ENCODE measurements at regions not wholly inside any gene's neighbourhood (a gene's known extent, or its start where the extent isn't known, plus 50 kb on each side); places are given as distances from the start of the nearest gene placed in this dataset.
A peak's percentile ranks its signal among the peaks of the same experiment; 100 is the strongest.
"Not testable (repeated sequence)": the region's sequence is repeated elsewhere in the genome, so short reads cannot be mapped to it uniquely, and the experiment has no call there.

- DNase-seq: no peak
Measured at GRCh38 chrX:9271789-9272525, 192.9 kb upstream of the TBL1X start.

DNA sequence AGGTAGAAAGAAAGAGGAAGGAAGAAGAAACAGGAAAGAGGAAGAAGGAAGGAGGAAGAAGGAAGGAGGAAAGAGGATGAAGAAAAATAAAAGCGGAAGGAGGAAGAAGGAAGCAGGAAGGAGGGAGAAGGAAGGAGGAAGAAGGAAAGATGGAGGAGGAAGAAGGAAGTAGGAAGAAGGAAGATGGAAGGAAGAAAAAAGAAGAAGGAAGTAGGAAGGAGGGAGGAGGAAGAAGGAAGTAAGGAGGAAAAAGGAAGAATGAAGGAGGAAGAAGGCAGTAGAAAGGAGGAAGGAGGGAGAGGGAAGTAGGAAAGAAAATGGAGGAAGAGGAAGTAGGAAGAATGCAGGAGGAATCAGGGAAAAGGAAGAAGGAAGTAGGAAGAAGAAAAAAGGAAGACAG, 191.1 kb upstream of the TBL1X start:
- DNase-seq: no peak

DNA sequence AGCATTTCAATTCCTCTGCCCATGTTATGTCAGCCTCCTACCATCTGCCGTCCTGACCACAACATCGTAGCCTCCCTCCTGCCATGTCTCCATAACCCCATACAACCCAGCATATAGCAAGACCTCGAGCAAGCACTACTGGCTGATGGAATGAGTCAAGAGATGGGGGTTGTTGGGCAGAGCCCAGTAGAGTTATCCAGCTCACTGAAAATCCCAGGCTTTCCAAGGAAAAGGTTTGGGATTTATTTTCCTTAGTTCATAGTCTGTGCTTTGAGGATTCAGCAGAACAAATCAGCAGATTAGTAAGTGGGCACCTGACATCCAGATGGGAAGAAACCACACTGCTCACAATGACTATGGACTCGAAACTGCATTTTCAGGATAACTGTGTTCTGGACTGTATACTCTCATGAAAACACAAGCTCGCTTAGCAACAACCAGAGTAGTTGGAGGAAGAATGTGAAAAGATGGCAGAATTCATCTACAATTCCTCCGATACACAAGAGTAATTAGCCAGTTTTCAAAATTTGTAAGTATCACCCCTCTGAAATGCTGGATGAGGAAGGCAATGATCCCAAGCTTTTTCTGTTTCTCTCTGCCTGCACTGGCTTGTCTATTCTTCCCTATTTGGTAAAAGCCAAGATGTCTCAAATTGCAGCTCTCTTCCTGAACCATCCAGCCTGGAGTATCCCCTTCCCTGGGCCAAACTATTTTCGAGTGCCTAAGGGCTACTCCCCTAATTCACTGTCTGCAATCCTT, 186.2 kb upstream of the TBL1X start:
- DNase-seq: no peak

DNA sequence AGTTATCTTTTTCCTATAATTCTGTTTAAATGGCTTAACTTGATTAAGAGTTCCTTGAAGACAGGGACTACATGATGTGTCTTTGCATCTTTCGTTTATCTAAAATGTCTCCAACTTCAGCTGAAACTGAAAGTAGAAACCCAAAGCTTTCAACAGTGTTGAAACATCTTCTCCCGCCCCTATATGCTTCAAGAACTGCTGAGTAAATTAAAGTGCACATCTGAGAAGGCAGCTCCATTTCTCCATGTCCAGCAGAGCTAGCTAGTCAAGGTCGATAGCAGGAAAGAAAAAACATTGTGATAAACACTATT, 185.7 kb upstream of the TBL1X start:
- no peak for DNase-seq

DNA sequence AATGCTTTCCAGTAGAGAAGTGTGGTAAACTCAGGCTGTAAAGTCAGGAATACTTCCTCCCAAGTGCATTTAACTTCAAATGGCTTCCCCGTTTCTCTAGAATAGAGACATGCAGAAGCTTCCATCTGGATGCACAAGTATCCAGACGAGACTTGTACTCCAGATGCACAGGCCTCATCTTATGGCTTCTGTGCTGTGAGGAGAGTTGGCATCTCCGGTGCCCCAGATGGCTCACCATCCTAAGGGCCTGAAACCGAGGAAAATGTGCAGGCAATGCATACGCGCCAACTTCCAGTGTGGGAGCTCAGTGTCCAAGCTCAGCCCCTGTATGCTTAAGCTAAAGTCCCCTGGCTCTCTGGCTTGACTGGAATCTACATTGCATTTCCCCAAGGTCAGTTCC, 184.0 kb upstream of the TBL1X start:
- DNase-seq: no peak

DNA sequence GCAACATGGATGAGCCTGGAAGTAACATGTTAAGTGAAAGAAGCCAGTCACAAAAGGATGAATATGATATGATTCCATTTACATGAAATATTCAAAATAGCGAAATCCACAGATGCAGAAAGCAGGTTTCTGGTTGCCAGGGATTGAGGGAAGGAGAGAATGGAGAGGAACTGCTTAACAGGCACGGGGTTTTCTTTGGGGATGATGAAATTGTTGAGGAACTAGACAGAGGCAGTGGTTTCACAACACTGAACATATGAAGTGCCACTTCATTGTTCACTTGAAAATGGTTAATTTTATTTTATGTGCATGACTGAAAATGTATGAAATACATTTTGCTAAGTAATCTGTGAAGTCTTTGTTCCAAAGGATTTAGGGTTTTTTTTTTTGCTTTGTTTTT, 182.5 kb upstream of the TBL1X start:
- no peak for DNase-seq

DNA sequence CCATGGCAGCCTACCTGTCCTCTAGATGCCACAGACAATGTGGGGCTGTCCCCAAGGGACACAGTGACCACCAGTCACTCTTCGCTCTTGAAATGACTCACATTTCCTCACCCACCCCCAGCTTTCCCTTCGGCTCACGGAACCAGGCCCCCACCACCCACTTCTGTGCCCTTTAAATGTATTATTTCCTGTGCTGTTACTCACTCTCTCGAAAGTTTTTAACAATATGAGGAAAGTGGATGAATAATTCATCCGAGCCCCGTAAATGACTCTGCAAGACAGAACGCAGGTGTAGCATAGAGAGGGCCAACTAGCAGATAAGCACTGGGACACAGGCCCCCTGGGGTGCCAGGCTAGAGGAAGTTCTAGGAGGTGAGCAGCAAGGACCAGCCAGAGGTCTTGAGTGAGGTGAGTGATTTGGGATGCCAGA, 179.5 kb upstream of the TBL1X start:
- DNase-seq: no peak

DNA sequence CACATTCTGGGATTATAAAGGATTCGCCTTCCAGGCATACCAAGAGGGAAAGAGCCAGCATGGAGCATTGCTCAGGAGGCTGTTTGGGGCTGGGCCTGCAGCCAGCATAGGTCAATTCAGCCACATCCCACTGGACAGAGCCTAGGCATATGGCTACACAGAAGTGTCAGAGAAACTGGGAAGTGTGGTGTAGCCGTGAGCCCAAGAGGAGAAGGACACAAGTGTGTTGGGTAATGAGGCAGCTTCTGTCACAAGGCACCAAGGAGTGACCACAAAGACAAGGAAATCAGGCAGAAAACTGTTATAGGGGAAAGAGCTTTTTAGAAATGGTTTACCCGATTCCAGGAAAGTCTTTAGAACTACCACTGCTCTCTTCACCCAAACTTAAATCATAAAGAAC, 178.6 kb upstream of the TBL1X start:
- DNase-seq: no peak

DNA sequence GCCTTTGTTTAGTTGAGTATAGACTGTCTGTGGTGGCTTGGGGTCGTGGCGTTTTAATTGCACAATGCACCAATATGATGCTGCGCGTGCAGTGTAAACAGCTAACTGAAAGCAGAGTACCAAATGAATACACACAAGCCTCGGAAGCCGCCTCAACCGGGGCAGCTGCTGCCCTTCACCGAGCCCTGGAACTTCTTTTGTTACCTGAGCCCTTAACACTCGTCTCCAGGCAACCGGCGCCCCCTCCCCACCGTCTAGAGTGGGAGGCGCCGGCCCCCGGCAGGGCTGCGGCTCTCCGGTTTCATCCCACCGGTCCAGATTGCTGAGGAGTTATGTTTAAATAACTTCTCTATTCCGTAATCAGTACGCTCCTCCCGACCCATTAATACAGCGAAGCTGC, 173.2 kb upstream of the TBL1X start:
- DNase-seq: no peak

DNA sequence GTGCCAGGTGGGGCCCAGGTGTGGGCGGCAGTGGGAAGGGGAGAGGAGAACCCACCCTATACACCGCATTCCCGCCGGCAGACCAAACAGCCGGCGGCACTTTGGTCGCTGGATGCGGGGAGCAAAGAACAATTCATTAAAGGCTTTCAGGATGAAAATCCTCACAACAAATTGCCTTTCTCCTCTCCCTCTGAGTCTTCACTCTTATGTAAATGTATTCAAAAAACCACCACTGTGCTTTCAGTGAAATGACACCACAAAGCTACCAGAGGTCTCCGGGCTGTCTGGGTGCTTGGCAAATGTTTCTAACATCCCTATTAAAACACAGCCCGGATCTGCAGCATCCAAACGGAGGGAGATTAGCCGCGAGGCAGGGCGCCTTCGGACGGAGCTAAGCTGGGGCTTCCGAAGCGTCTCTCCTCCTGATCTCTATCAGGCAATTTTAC, 171.8 kb upstream of the TBL1X start:
- no peak for DNase-seq

DNA sequence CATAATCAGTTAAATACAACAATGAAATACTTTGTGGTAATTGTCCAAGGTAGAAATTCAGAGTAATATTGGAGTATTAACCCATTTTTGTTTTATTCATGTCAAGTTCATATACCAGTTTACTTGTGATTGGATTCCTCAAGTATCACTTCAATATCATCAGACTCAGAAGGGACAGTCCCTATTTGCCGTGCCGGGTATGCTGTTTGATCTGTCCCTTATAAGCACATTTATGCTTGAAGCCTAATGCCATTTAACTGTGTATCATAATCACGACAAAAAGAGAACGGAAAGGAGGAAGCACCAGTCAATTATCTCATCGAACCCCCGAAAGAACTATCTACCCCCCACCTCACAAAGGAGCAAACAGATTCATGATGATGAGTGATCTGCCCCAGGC, 171.0 kb upstream of the TBL1X start:
- no peak for DNase-seq

GRCh38 chrX:9295551-9295950, 169.3 kb upstream of the TBL1X start:
- no peak for DNase-seq

- DNase-seq: no peak
Measured at GRCh38 chrX:9298221-9298620, 166.6 kb upstream of the TBL1X start.

DNA sequence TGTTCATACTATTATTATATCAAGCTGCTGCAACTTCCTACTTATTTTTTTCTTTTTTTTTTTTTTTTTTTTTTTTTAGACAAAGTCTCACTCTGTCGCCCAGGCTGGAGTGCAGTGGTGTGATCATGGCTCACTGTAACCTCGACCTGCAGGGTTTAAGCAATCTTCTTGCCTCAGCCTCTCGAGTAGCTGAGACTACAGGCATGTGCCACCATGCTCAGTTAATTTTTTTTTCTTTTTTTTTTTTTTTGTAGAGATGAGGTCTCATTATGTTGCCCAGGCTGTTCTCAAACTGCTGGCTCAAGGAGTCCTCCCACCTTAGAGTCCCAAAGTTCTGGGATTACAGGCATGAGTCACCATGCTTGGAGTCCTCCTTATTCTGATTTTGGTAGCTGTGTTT, 165.2 kb upstream of the TBL1X start:
- not testable (repeated sequence) for DNase-seq

GRCh38 chrX:9301836-9302235, 163.0 kb upstream of the TBL1X start:
- DNase-seq: no peak

DNA sequence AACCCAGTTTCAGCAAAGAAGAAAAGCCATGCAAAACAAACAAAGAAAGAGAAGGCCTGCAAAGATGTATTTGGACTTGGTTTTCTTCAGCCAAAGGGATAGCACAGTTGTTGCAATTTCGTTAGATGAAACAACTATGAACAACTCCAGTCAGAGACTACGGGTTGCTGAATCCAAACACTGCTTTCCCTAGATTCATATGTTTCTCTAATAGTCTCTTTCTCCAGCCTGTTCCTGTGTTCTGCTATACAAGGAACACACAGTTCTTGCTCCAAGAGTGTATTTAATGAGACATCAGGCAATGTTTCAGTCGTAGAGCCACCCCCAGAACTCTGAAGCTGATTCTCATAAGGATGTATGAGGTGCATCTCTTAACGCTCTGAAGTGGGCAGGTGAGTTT, 162.5 kb upstream of the TBL1X start:
- DNase-seq: no peak

GRCh38 chrX:9308426-9308825, 156.4 kb upstream of the TBL1X start:
- DNase-seq: no peak

- DNase-seq: no peak
Measured at GRCh38 chrX:9310616-9311015, 154.2 kb upstream of the TBL1X start.

GRCh38 chrX:9311421-9312160, 153.3 kb upstream of the TBL1X start:
- no peak for DNase-seq

DNA sequence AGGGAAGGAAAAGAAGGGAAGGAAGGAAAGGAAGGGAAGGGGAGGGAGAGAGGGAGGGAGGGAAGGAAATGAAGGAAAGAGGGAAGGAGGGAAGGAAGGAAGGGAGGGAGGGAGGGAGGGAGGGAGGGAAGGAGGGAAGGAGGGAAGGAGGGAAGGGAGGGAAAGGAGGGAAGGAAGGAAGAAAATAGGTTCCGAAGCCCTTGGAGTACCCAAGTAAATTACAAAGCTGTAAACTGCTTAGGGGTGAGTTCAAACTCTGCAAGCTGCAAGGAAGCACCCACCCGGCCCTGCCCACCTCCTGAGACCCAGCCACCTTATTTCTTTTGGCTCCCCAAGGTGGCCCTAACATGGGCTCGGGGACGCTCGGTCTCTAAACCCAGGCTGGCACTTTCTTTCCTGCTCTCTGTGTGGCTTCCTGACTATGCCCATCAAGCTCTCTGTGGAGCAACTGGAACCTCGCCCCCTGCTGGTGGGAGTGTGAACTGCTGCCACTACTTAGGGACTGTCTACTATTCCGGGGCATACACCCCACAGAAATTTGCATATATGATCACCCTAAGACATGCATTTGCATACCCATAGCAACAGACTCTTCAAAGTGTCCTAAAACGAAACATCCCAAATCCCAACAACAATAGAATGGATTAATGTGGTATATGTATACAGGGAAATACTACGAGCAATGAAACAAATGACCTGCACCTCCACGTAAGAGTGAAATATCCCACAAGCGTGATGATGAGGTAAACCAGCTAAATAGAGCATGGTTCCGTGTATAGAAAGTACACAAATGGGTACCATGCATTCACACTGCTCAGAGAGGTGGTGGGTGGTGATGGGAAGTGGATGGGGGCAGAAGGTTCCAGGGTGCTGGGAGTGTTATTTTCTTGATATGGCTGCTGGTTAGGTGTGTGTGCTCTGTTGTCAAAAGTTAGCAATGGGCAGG, 151.7 kb upstream of the TBL1X start:
- DNase-seq: peak in 1 of 2 experiments; percentile 1

DNA sequence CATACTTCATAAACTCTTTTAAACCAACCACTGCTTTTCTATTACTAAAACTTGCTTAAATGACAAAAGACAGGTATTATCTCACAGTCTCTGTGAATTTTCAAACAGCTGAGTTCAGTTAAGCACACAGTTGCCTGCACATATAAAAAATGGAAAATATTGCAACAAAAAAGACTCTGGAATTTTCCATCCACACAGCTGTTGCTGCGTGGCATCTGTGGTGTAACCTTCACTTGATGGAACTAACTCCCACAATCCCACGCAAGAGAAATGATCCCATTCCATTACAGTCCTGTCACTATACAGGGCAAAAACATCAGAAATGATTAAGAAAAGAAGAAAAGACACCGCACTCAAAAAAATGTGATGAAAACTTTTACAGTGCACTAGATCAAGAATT, 149.8 kb upstream of the TBL1X start:
- no peak for DNase-seq

DNA sequence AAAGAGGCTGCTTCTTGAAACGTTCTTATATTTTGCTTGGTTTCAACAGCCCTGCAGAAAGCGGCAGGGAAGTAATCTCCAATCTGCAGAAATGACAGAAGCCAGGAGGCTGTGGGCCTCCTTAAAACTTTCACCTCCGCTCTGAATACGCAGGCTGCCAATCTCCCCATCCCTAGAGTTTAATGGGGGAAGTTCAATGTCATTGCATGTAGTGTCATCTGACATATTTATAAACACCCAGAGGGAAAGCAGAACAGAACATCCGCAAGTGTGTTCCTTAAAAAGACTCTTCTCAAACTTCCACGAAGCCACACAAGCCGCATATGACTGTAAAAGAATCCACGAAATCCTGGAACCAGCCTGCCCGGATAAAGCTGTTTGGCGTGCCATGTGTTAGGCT, 148.8 kb upstream of the TBL1X start:
- no peak for DNase-seq

DNA sequence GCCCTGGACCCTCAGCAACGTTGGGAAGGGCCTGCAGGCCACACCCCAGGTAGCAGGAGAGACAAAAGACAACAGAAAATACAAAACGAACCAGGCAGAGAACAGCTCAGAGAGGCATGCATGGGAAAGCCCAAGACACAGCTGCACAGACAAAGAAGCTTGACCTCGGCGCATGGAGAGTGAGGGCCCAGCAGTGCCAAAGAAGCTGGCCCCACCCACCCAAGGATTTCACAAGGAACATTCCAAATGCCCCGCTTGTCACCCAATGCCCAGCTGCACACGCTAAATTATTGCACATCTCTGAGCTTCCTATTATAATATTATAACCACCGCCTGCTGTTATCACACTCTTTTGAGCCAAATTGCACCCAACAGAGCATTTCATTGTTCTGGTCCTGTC, 147.7 kb upstream of the TBL1X start:
- no peak for DNase-seq
